DMS153 treated with DMSO at 0.1 percent for 48 hours (cell line): ENCODE measurements at regions not wholly inside any gene's neighbourhood (a gene's known extent, or its start where the extent isn't known, plus 50 kb on each side); places are given as distances from the start of the nearest gene placed in this dataset.

ENCODE experiments used
- DNase-seq: peaks from one replicate; lab custom pipeline; 2025; ENCODE audit not compliant: unreplicated experiment; lab: John Stamatoyannopoulos, UW

- DNase-seq: no peak
Measured at GRCh38 chr2:217258170-217258569, 398.3 kb upstream of the TNP1 start.

GRCh38 chr2:217256251-217256650 is 396.4 kb upstream of the TNP1 start:
- no peak for DNase-seq

- no peak for DNase-seq
Measured at GRCh38 chr2:217254111-217254510, 394.2 kb upstream of the TNP1 start.

- no peak for DNase-seq
Measured at GRCh38 chr2:217252181-217252580, 392.3 kb upstream of the TNP1 start.

- DNase-seq: no peak
Measured at GRCh38 chr2:217250013-217250524, 390.2 kb upstream of the TNP1 start.

GRCh38 chr2:217249121-217250012 is 389.5 kb upstream of the TNP1 start:
- DNase-seq: no peak

- DNase-seq: peak; percentile 11
Measured at GRCh38 chr2:217248312-217248935, 388.6 kb upstream of the TNP1 start.

GRCh38 chr2:217247476-217247875 is 387.6 kb upstream of the TNP1 start:
- no peak for DNase-seq

- no peak for DNase-seq
Measured at GRCh38 chr2:217246108-217246507, 386.2 kb upstream of the TNP1 start.

GRCh38 chr2:217244815-217245214 is 385.0 kb upstream of the TNP1 start:
- no peak for DNase-seq

GRCh38 chr2:217242947-217243346 is 383.1 kb upstream of the TNP1 start:
- DNase-seq: no peak

- no peak for DNase-seq
Measured at GRCh38 chr2:217231724-217232123, 371.9 kb upstream of the TNP1 start.

- DNase-seq: no peak
Measured at GRCh38 chr2:217231212-217231611, 371.3 kb upstream of the TNP1 start.

- no peak for DNase-seq
Measured at GRCh38 chr2:217228732-217229131, 368.9 kb upstream of the TNP1 start.

- DNase-seq: no peak
Measured at GRCh38 chr2:217227794-217228193, 367.9 kb upstream of the TNP1 start.

GRCh38 chr2:217225596-217225995 is 365.7 kb upstream of the TNP1 start:
- DNase-seq: no peak

- no peak for DNase-seq
Measured at GRCh38 chr2:217223222-217223930, 363.5 kb upstream of the TNP1 start.

GRCh38 chr2:217222309-217222910 is 362.5 kb upstream of the TNP1 start:
- no peak for DNase-seq

GRCh38 chr2:217220228-217221013 is 360.6 kb upstream of the TNP1 start:
- DNase-seq: no peak

- DNase-seq: no peak
Measured at GRCh38 chr2:217219164-217219520, 359.3 kb upstream of the TNP1 start.
